Progenitor cell of endocrine pancreas (in vitro differentiated cells): ENCODE measurements at regions not wholly inside any gene's neighbourhood (a gene's known extent, or its start where the extent isn't known, plus 50 kb on each side); places are given as distances from the start of the nearest gene placed in this dataset.

Experiments
- DNase-seq: peaks from one replicate; pipeline ENCODE4 v3.0.0; 2021; ENCODE audit warnings: low spot score; ENCODE audit not compliant: unreplicated experiment
- H3K27ac Mint-ChIP-seq: 2 replicates; pipeline ENCODE4 v1.8.0; 2021; ENCODE audit warnings: mild to moderate bottlenecking, moderate library complexity, mixed read lengths
- H3K27me3 Mint-ChIP-seq: 2 replicates; pipeline ENCODE4 v1.8.0; 2021; ENCODE audit warnings: mixed read lengths
- H3K36me3 Mint-ChIP-seq: 2 replicates; pipeline ENCODE4 v1.8.0; 2022; ENCODE audit warnings: mixed read lengths; ENCODE audit not compliant: insufficient read depth
- H3K4me1 Mint-ChIP-seq: 2 replicates; pipeline ENCODE4 v1.8.0; 2021; ENCODE audit warnings: low read depth, mixed read lengths
- H3K4me3 Mint-ChIP-seq: 2 replicates; pipeline ENCODE4 v1.8.0; 2021; ENCODE audit warnings: low read depth, mild to moderate bottlenecking, moderate library complexity, mixed read lengths
- H3K9me3 Mint-ChIP-seq: 2 replicates; pipeline ENCODE4 v1.8.0; 2021; ENCODE audit warnings: low read depth, mixed read lengths
- TF ChIP-seq, protein P1 (sequence below): fragments of 200-600 bp; sonication (generic); IDR thresholded peaks from one replicate; pipeline ENCODE4 v1.5.0; 2021; ENCODE audit warnings: antibody characterized with exemption, mild to moderate bottlenecking; ENCODE audit not compliant: unreplicated experiment

- H3K4me1 Mint-ChIP-seq: peaks cover 8% of the 10 kb centered on the region
- DNase-seq: no peak
Observed at GRCh38 chr10:78956391-78956790, 112.4 kb upstream of the ZMIZ1 start.

DNA sequence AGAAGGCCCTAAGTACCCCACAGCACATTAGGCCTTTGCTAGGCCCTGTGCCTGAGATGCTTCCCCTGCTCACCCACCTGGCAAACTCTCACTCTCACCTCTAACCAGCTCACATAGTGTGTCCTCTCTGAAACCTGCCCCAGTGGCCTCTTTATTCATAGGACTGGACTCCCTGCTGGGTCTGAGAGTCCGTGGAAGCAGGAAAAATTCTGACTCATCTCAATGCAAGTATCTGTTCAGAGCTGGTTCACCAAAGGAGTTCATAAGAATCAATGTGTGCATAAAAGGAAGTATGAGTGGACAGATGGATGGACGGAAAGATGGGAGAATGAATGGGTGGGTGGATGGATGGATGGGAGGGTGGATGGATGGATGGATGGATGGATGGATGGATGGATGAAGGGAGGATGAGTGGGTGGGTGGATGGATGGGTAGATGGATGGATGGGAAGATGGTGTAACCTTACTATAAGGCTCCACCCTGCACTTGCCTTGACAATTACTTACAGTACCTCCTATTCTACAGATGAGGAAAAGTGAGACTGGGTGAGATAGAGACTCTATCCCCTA is 111.2 kb upstream of the ZMIZ1 start:
- Mint-ChIP-seq H3K27me3 (peaks cover 13% of the 10 kb centered on the region), H3K4me1 (peaks cover 8% of the 10 kb centered on the region), H3K4me3 (no peak overlapping the region), H3K27ac (no peak overlapping the region), H3K36me3 (no peaks in the 10 kb centered on the region), H3K9me3 (no peaks in the 10 kb centered on the region)
- TF ChIP-seq, protein P1, sequence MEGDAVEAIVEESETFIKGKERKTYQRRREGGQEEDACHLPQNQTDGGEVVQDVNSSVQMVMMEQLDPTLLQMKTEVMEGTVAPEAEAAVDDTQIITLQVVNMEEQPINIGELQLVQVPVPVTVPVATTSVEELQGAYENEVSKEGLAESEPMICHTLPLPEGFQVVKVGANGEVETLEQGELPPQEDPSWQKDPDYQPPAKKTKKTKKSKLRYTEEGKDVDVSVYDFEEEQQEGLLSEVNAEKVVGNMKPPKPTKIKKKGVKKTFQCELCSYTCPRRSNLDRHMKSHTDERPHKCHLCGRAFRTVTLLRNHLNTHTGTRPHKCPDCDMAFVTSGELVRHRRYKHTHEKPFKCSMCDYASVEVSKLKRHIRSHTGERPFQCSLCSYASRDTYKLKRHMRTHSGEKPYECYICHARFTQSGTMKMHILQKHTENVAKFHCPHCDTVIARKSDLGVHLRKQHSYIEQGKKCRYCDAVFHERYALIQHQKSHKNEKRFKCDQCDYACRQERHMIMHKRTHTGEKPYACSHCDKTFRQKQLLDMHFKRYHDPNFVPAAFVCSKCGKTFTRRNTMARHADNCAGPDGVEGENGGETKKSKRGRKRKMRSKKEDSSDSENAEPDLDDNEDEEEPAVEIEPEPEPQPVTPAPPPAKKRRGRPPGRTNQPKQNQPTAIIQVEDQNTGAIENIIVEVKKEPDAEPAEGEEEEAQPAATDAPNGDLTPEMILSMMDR: no peak
- DNase-seq: no peak

More at GRCh38 chr10:78956391-78956790, 112.4 kb upstream of the ZMIZ1 start:
- no peaks in the 10 kb centered on the region for H3K36me3 Mint-ChIP-seq
- H3K9me3 Mint-ChIP-seq: no peaks in the 10 kb centered on the region
- TF ChIP-seq, protein P1: no peak
- no peak overlapping the region for H3K27ac Mint-ChIP-seq
- no peak overlapping the region for H3K4me3 Mint-ChIP-seq
- H3K27me3 Mint-ChIP-seq: peaks cover 13% of the 10 kb centered on the region

- Mint-ChIP-seq H3K4me3 (no peak overlapping the region), H3K27ac (no peak overlapping the region), H3K36me3 (no peaks in the 10 kb centered on the region), H3K4me1 (peaks cover 13% of the 10 kb centered on the region), H3K9me3 (no peaks in the 10 kb centered on the region), H3K27me3 (peaks cover 12% of the 10 kb centered on the region)
- TF ChIP-seq, protein P1: no peak
- no peak for DNase-seq
Observed at GRCh38 chr10:78959217-78959923, 109.4 kb upstream of the ZMIZ1 start.

GRCh38 chr10:78959924-78960285 is 108.9 kb upstream of the ZMIZ1 start:
- H3K4me3 Mint-ChIP-seq: no peak overlapping the region

DNA sequence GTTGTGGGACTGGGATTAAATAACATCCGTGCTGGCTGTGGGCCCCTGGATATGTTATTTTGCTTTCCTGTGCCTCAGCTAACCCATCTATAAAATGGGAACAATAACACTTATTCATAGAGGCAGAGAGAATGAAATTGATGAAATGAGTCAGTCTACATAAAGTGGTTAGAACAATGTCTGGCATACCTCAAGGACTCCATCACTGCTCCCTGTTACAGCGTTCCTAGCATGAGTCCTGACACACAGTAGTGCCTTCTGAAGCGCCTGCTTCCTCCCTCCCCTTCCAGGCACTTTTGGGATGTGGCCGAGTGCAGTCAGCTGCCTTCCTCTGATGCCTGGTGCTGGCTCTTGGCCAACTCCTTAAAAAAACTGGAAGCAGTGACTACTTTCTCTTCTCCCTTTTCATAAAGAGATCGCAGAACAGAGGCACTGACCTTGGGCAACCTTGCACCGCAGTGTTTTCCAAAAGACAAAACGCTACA is 108.4 kb upstream of the ZMIZ1 start:
- Mint-ChIP-seq H3K4me3 (no peak overlapping the region), H3K27me3 (peaks cover 9% of the 10 kb centered on the region), H3K36me3 (no peaks in the 10 kb centered on the region), H3K27ac (no peak overlapping the region), H3K4me1 (peaks cover 20% of the 10 kb centered on the region), H3K9me3 (no peaks in the 10 kb centered on the region)
- no peak for DNase-seq
- TF ChIP-seq, protein P1: no peak

More at GRCh38 chr10:78959924-78960285, 108.9 kb upstream of the ZMIZ1 start:
- H3K36me3 Mint-ChIP-seq: no peaks in the 10 kb centered on the region
- H3K27ac Mint-ChIP-seq: no peak overlapping the region
- DNase-seq: no peak
- H3K9me3 Mint-ChIP-seq: no peaks in the 10 kb centered on the region
- TF ChIP-seq, protein P1: no peak
- H3K4me1 Mint-ChIP-seq: peaks cover 18% of the 10 kb centered on the region
- H3K27me3 Mint-ChIP-seq: peaks cover 9% of the 10 kb centered on the region
